ENCODE measurements at regions not wholly inside any gene's neighbourhood (a gene's known extent, or its start where the extent isn't known, plus 50 kb on each side); places are given as distances from the start of the nearest gene placed in this dataset.

DNA sequence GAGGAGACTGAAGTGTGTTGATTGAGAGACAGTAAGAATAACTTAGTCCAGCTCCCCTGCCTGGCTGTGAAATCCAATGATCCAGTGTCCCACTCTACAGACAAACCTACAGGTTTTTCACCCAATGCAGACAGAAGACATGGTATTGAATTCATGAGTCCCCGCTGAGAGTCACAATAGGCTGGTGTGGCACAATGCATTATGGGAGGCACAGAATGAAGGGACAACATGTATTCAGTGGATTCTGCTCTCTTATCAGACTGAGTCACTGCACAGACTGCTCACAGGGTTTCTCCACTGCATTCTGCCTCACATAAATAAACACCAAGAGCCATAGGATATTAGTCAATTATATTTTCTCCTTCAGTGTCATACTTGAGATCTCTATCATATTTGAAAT is 55.2 kb upstream of the TOP3B start:
- TF ChIP-seq, protein P1, sequence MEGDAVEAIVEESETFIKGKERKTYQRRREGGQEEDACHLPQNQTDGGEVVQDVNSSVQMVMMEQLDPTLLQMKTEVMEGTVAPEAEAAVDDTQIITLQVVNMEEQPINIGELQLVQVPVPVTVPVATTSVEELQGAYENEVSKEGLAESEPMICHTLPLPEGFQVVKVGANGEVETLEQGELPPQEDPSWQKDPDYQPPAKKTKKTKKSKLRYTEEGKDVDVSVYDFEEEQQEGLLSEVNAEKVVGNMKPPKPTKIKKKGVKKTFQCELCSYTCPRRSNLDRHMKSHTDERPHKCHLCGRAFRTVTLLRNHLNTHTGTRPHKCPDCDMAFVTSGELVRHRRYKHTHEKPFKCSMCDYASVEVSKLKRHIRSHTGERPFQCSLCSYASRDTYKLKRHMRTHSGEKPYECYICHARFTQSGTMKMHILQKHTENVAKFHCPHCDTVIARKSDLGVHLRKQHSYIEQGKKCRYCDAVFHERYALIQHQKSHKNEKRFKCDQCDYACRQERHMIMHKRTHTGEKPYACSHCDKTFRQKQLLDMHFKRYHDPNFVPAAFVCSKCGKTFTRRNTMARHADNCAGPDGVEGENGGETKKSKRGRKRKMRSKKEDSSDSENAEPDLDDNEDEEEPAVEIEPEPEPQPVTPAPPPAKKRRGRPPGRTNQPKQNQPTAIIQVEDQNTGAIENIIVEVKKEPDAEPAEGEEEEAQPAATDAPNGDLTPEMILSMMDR (IDR thresholded peaks at IDR 0.05; ENCODE audit: low read depth, low read length), result no peak
- TF ChIP-seq EZH2phosphoT487 (IDR thresholded peaks at IDR 0.05; ENCODE audit: low read depth), result no peak
